ENCODE measurements at regions not wholly inside any gene's neighbourhood (a gene's known extent, or its start where the extent isn't known, plus 50 kb on each side); places are given as distances from the start of the nearest gene placed in this dataset.

DNA sequence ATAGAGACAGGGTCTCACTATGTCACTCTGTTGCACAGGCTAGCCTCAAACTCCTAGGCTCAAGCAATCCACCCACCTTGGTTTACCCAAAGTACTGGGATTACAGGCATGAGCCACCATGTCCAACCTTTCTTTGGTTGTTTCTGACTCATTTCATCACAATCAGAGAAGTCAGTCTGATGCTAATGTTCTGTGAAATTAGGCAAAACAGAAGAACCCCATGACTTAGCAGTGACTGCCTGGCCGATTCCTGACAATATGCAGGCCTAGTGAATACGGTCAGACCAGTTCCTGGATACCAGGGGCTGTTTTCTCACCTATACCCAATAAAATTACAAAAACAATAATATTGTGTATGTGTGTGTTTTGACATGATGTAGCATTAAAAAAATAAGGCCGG, 58.8 kb upstream of the BTN3A2 start:
- Histone ChIP-seq H3K27me3 (no peaks in the 10 kb centered on the region), H3K27ac (no peak overlapping the region), H3K4me1 (peaks cover 0 to under 1% of the 10 kb centered on the region in 2 donors), H3K9me3 (no peaks in the 10 kb centered on the region), H3K36me3 (no peaks in the 10 kb centered on the region), H3K4me3 (no peak overlapping the region)
- DNase-seq (ENCODE audit: low spot score), result no peak
- TF ChIP-seq, protein P1, sequence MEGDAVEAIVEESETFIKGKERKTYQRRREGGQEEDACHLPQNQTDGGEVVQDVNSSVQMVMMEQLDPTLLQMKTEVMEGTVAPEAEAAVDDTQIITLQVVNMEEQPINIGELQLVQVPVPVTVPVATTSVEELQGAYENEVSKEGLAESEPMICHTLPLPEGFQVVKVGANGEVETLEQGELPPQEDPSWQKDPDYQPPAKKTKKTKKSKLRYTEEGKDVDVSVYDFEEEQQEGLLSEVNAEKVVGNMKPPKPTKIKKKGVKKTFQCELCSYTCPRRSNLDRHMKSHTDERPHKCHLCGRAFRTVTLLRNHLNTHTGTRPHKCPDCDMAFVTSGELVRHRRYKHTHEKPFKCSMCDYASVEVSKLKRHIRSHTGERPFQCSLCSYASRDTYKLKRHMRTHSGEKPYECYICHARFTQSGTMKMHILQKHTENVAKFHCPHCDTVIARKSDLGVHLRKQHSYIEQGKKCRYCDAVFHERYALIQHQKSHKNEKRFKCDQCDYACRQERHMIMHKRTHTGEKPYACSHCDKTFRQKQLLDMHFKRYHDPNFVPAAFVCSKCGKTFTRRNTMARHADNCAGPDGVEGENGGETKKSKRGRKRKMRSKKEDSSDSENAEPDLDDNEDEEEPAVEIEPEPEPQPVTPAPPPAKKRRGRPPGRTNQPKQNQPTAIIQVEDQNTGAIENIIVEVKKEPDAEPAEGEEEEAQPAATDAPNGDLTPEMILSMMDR (IDR thresholded peaks at IDR 0.05), result no peak

DNA sequence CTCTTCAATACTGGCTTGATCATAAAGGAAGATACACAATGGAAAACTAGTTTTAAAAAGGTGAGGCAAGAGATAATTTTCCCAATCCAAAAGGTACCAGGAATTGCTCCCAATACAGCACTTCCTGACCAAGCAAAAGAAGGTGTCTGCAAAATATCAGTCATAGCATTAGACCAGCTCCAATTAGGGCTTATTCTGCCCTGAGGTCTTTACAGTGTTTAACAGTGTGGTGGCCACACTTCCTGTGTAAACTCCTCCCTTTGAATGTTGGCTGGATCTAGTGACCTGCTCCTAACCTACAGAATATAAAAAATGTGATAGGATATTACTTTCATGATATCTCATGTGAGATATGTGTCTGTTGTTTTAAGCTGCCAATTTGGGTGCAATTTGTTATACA, 57.1 kb upstream of the BTN3A2 start:
- Histone ChIP-seq H3K9me3 (no peaks in the 10 kb centered on the region), H3K27me3 (no peaks in the 10 kb centered on the region), H3K4me3 (no peak overlapping the region), H3K27ac (no peak overlapping the region), H3K4me1 (peaks cover 0 to 16% of the 10 kb centered on the region in 2 donors), H3K36me3 (no peaks in the 10 kb centered on the region)
- no peak for DNase-seq (ENCODE audit: low spot score)
- TF ChIP-seq, protein P1 (IDR thresholded peaks at IDR 0.05), result no peak

DNA sequence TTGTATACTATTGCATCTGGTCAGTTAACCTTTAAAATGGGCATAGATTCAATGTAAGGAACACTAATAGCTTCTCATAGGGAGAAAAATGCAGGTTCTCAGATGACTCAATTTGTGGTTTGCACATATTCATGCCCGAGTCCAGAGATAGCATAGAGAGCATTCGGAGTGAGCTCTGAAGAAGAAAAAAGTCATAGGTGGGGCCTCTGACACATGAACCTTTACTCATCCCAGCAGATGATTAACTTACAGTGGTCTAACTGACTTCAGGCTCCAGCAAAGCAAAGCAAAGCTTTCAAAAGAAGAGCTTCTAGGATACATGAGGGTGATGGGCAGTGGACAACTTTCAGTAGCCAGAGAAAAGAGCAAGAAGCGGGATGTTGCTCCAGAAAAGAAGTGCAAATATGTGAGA, 55.3 kb upstream of the BTN3A2 start:
- Histone ChIP-seq H3K9me3 (no peaks in the 10 kb centered on the region), H3K36me3 (no peaks in the 10 kb centered on the region), H3K27ac (no peak overlapping the region), H3K4me3 (no peak overlapping the region), H3K27me3 (no peaks in the 10 kb centered on the region), H3K4me1 (peaks cover 0 to 17% of the 10 kb centered on the region in 2 donors)
- DNase-seq (ENCODE audit: low spot score), result no peak
- TF ChIP-seq, protein P1 (IDR thresholded peaks at IDR 0.05), result no peak

DNA sequence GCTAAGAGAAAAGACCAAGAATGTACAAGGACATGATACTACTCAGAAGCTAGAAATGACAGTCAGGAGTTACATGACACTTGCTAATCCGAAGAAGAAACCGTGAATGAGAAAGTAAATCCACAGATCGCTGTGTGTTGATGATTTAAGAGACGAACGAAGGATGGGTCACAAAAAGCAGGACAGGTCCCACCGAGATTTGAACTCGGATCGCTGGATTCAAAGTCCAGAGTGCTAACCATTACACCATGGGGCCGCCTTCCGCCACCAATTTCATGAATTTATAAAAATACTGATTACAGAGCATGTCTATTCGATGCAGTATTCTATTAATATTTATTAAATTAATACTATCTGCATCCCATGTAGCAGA, 54.0 kb upstream of the BTN3A2 start:
- H3K9me3 ChIP-seq, result no peaks in the 10 kb centered on the region
- no peak overlapping the region for H3K4me3 ChIP-seq
- H3K4me1 ChIP-seq, result peaks cover 0 to 17% of the 10 kb centered on the region in 2 donors
- H3K27me3 ChIP-seq, result no peaks in the 10 kb centered on the region
- DNase-seq (ENCODE audit: low spot score), result peak; percentile 64
- TF ChIP-seq, protein P1 (IDR thresholded peaks at IDR 0.05), result no peak
- no peaks in the 10 kb centered on the region for H3K36me3 ChIP-seq
- H3K27ac ChIP-seq, result no peak overlapping the region

DNA sequence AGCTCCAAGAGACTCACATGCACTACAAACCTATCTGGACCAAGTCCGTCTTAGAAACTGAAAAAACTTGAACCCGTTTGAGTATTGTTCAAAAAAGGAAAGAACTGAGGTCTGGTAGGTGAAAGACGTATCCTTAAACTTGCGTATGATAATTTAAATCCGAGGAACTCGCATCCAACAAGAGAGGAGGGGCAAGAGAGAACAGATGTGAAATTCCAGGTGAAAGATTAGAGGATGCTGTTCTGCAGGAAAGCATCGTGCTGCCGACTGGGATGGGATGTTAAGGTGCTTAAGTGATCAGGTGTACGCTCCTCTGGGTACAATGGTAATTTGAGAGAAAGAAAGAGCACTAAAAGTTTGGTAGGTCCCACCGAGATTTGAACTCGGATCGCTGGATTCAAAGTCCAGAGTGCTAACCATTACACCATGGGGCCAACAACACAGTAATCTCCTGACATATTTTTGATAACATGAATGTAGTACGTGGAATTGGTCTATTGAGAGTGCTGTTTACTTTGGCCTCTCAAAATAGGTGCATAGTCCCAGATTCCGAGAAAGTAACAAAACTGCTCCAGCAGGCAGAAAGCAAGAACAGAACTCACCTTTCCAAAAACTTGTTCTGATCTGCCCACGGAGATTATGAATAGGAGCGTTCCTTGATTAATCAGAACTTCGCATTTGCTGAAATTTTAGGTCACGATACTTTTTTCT, 53.5 kb upstream of the BTN3A2 start:
- TF ChIP-seq, protein P1 (IDR thresholded peaks at IDR 0.05), result no peak
- Histone ChIP-seq H3K4me3 (peak overlapping the region; percentile 48 to 52), H3K9me3 (no peaks in the 10 kb centered on the region), H3K27me3 (no peaks in the 10 kb centered on the region), H3K36me3 (no peaks in the 10 kb centered on the region), H3K4me1 (peaks cover 0 to 17% of the 10 kb centered on the region in 2 donors), H3K27ac (peak overlapping the region; percentile 54 to 60)
- DNase-seq (ENCODE audit: low spot score), result no peak

DNA sequence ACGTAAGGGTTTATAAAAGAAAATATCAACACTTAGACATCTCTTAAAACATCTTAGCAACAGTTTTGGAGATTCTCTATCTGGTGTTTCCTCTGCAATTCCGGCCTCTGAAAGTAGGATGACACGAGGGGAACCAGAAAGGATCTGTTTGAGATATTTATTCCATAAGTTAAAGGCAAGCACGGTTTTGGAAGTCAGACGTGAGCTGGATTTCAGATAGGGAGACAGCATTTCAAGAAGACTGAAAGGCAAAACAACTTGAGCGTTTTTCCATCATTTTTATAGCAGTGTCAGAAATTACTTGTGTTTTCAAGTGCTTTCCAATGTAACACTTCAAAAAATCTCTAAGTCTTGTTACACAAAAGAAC, 52.9 kb upstream of the BTN3A2 start:
- DNase-seq (ENCODE audit: low spot score), result no peak
- H3K27ac ChIP-seq, result peak overlapping the region; percentile 54 to 60

More for the DNA sequence above, 52.9 kb upstream of the BTN3A2 start:
- peak overlapping the region; percentile 48 to 52 for H3K4me3 ChIP-seq
- H3K36me3 ChIP-seq, result no peaks in the 10 kb centered on the region
- peaks cover 0 to 17% of the 10 kb centered on the region in 2 donors for H3K4me1 ChIP-seq
- no peaks in the 10 kb centered on the region for H3K27me3 ChIP-seq
- TF ChIP-seq, protein P1 (IDR thresholded peaks at IDR 0.05), result no peak
- H3K9me3 ChIP-seq, result no peaks in the 10 kb centered on the region

Data from right atrium auricular region (tissue), 2 donors.